ENCODE measurements at regions not wholly inside any gene's neighbourhood (a gene's known extent, or its start where the extent isn't known, plus 50 kb on each side); places are given as distances from the start of the nearest gene placed in this dataset.

GRCh38 chr9:89744730-89745129 is 139.9 kb downstream of the GADD45G start:
- no peak for TF ChIP-seq FOXP2 (optimal IDR thresholded peaks at IDR 0.05; ENCODE audit: control extremely low read depth, extremely low read length, insufficient read depth)
- TF ChIP-seq EZH2 (IDR thresholded peaks at IDR 0.05), result no peak
